ENCODE measurements at regions not wholly inside any gene's neighbourhood (a gene's known extent, or its start where the extent isn't known, plus 50 kb on each side); places are given as distances from the start of the nearest gene placed in this dataset.
A peak's percentile ranks its signal among the peaks of the same experiment; 100 is the strongest.

DNA sequence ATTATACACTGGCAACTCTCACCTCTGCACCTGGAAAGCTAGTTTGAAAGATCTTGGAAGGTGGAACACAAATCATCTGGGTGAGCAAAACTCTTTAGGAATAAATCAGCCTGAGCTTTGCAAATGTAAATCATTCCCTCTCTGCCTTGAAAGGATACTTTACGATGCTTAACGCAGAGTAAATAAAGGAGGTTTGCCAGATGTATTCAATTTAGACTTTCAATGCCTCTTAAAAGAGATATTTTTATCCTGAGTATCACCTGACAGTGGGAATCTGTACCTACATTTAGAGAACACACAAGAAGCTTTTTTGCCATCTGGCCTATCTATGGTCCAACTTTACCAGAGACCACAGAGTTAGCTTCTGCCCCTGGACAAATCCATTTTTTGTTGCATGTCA lies 983.2 kb upstream of the CDH2 start:
- H3K4me1 Mint-ChIP-seq, result peaks cover 31 to 40% of the 10 kb centered on the region in 2 experiments
- H3K56ac ChIP-seq (ENCODE audit: insufficient read length, low read depth, low read length), result no peak overlapping the region
- no peaks in the 10 kb centered on the region for H3K79me2 ChIP-seq (ENCODE audit: insufficient read depth, low read length)
- H3K4me1 ChIP-seq (ENCODE audit: insufficient read depth, low read length), result no peaks in the 10 kb centered on the region; the same call in 1 of the 2 replicates
- no peak overlapping the region for H4K91ac ChIP-seq (ENCODE audit: insufficient read length, low read depth, low read length)
- no peaks in the 10 kb centered on the region for H3K27me3 ChIP-seq (ENCODE audit: insufficient read depth, low read length)
- H2BK15ac ChIP-seq (ENCODE audit: low read depth, low read length), result no peak overlapping the region
- peak overlapping the region; percentile 62 to 87 (median 63); a peak in 5 of 7 replicates for H3K27ac Mint-ChIP-seq
- no peak for TF ChIP-seq CTCF (conservative IDR thresholded peaks at IDR 0.05)
- H3K36me3 Mint-ChIP-seq (ENCODE audit: insufficient read depth in 1 of 3, low read depth in 3 of 3), result no peaks in the 10 kb centered on the region
- H2BK12ac ChIP-seq (ENCODE audit: insufficient read length, low read depth, low read length), result no peak overlapping the region
- H3K14ac ChIP-seq (ENCODE audit: insufficient read depth, low read length), result no peak overlapping the region
- no peaks in the 10 kb centered on the region for H3K27me3 Mint-ChIP-seq (ENCODE audit: low read depth)
- H3T11ph ChIP-seq (ENCODE audit: low read length), result no peak overlapping the region
- no peaks in the 10 kb centered on the region for H3K9me3 Mint-ChIP-seq
- no peak overlapping the region for H3K23ac ChIP-seq (ENCODE audit: insufficient read length, low read depth, low read length)
- no peaks in the 10 kb centered on the region for H3K23me2 ChIP-seq (ENCODE audit: insufficient read length, low read depth, low read length, poor library complexity, severe bottlenecking)
- H3K27ac ChIP-seq (ENCODE audit: insufficient read length, low read depth, low read length), result no peak overlapping the region
- no peak overlapping the region for H3K4me3 Mint-ChIP-seq
- H4K5ac ChIP-seq (ENCODE audit: insufficient read length, low read depth, low read length), result no peak overlapping the region
- no peak overlapping the region for H2AFZ ChIP-seq (ENCODE audit: low read length)
- no peaks in the 10 kb centered on the region for H4K20me1 ChIP-seq (ENCODE audit: control insufficient read depth, insufficient read depth, insufficient read length)
- H2BK120ac ChIP-seq (ENCODE audit: low read depth, low read length, poor library complexity, severe bottlenecking), result no peak overlapping the region
- peak overlapping the region; percentile 60 for H3K4me2 ChIP-seq (ENCODE audit: insufficient read depth, insufficient read length, low read length)
- no peak overlapping the region for H2AK5ac ChIP-seq (ENCODE audit: insufficient read length, low read length)
- no peak for DNase-seq
- no peak overlapping the region for H3K4ac ChIP-seq (ENCODE audit: low read depth, low read length)
- WGBS (ENCODE audit: extremely low coverage, insufficient read length, low lambda C conversion rate), result no CpG with 5 or more reads among the region's 2 CpGs
- H3K79me1 ChIP-seq (ENCODE audit: insufficient read depth, low read depth, low read length, poor library complexity, severe bottlenecking), result no peaks in the 10 kb centered on the region
- H3K9me3 ChIP-seq (ENCODE audit: control insufficient read depth, low read depth, low read length), result no peaks in the 10 kb centered on the region
- no peak overlapping the region for H4K8ac ChIP-seq (replicated peaks; ENCODE audit: insufficient read length, low read depth, low read length)
- no peak overlapping the region for H3K9ac ChIP-seq (ENCODE audit: extremely low read depth, insufficient read length, low read length)
- no peak overlapping the region for H2BK5ac ChIP-seq (ENCODE audit: insufficient read length, low read length)
- H2BK20ac ChIP-seq (ENCODE audit: low read depth, low read length, poor library complexity, severe bottlenecking), result no peak overlapping the region
- H3K18ac ChIP-seq (ENCODE audit: insufficient read length, low read depth, low read length), result no peak overlapping the region
